ENCODE measurements at regions not wholly inside any gene's neighbourhood (a gene's known extent, or its start where the extent isn't known, plus 50 kb on each side); places are given as distances from the start of the nearest gene placed in this dataset.

- no peaks in the 10 kb centered on the region for H3K27me3 ChIP-seq (ENCODE audit: control insufficient read depth, insufficient read depth, low read length)
- no peak for DNase-seq
- H3K4me3 ChIP-seq (ENCODE audit: insufficient read depth, low read depth, low read length): no peak overlapping the region
- no peaks in the 10 kb centered on the region for H3K36me3 ChIP-seq (replicated peaks; ENCODE audit: control insufficient read depth, insufficient read depth, low read length)
These were observed 61.6 kb downstream of the CCR1 start for GRCh38 chr3:46146548-46146947.

DNA sequence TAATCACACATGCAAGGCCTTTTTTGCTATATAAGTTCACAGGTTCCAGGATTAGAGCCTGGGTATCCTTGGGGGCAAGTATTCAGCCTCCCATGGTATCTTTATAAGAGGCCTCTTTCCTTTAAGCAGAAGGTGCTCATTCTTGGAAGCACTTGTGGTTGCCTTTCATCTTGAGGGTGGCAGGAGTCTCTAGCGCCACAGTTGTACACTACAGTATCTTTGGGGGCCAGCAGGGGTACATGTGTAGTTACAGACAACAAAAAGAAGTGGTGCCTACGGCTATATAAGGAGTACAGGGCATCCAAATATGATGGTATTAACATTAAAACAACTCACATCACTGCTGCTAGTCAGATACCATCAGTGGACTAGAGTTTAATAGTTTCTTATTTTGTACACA, 62.1 kb downstream of the CCR1 start:
- no peak for DNase-seq
- no peak overlapping the region for H3K4me3 ChIP-seq (ENCODE audit: insufficient read depth, low read depth, low read length)
- H3K27me3 ChIP-seq (ENCODE audit: control insufficient read depth, insufficient read depth, low read length): no peaks in the 10 kb centered on the region
- no peaks in the 10 kb centered on the region for H3K36me3 ChIP-seq (replicated peaks; ENCODE audit: control insufficient read depth, insufficient read depth, low read length)

- H3K27me3 ChIP-seq (ENCODE audit: control insufficient read depth, insufficient read depth, low read length): no peaks in the 10 kb centered on the region
- H3K4me3 ChIP-seq (ENCODE audit: insufficient read depth, low read depth, low read length): no peak overlapping the region
- no peaks in the 10 kb centered on the region for H3K36me3 ChIP-seq (replicated peaks; ENCODE audit: control insufficient read depth, insufficient read depth, low read length)
- DNase-seq: no peak
These were observed 63.0 kb downstream of the CCR1 start for GRCh38 chr3:46145147-46145546.

- no peak for DNase-seq
- H3K27me3 ChIP-seq (ENCODE audit: control insufficient read depth, insufficient read depth, low read length): no peaks in the 10 kb centered on the region
- H3K4me3 ChIP-seq (ENCODE audit: insufficient read depth, low read depth, low read length): no peak overlapping the region
- no peaks in the 10 kb centered on the region for H3K36me3 ChIP-seq (replicated peaks; ENCODE audit: control insufficient read depth, insufficient read depth, low read length)
These were observed 64.1 kb downstream of the CCR1 start for GRCh38 chr3:46143951-46144473.

DNA sequence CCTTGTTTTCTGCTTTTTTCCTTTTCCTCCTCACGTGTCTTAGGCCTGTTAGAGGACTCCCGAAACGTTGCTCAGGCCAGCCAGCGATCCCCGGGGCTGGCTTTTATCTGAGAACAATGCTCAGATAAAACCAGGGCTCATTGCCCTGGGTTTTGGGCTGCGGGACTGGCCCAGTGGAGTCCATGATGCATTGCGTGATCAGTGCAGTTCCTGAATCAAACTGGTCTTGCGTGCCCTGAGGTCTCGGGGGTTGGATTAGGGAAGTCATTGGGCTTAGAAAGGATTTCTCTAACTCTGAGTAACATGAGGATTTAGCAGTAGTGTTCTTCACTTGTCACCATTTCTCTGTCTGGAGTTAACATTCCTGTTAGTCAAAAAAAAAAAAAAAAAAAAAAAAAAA, 66.3 kb downstream of the CCR1 start:
- Histone ChIP-seq H3K4me3 (ENCODE audit: insufficient read depth, low read depth, low read length) (no peak overlapping the region), H3K27me3 (ENCODE audit: control insufficient read depth, insufficient read depth, low read length) (no peaks in the 10 kb centered on the region), H3K36me3 (replicated peaks; ENCODE audit: control insufficient read depth, insufficient read depth, low read length) (no peaks in the 10 kb centered on the region)
- DNase-seq: no peak

DNA sequence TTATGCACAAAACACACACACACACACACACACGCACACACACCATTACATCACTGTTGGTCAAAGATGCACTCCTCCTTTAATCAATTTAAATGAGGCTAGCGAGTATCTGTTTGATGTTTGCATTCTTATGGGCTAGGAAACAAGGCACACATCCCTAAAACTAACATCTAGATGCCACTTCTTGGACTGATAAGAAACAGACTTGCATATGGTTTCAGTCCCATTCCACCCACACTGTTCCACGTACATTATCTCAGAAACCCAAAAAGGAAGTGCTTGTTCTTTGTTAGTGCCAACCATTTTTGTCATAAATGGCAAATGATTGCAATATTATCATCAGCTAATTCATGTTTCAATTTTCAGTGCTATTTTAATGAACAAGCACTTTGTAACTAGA, 69.5 kb downstream of the CCR1 start:
- no peaks in the 10 kb centered on the region for H3K36me3 ChIP-seq (replicated peaks; ENCODE audit: control insufficient read depth, insufficient read depth, low read length)
- no peak for DNase-seq
- H3K27me3 ChIP-seq (ENCODE audit: control insufficient read depth, insufficient read depth, low read length): no peaks in the 10 kb centered on the region
- H3K4me3 ChIP-seq (ENCODE audit: insufficient read depth, low read depth, low read length): no peak overlapping the region

GRCh38 chr3:46135475-46135874, 72.6 kb downstream of the CCR1 start:
- Histone ChIP-seq H3K36me3 (replicated peaks; ENCODE audit: control insufficient read depth, insufficient read depth, low read length) (no peaks in the 10 kb centered on the region), H3K27me3 (ENCODE audit: control insufficient read depth, insufficient read depth, low read length) (no peaks in the 10 kb centered on the region), H3K4me3 (ENCODE audit: insufficient read depth, low read depth, low read length) (no peak overlapping the region)
- DNase-seq: no peak

GRCh38 chr3:46133285-46133684, 74.8 kb downstream of the CCR1 start:
- no peak for DNase-seq
- Histone ChIP-seq H3K4me3 (ENCODE audit: insufficient read depth, low read depth, low read length) (no peak overlapping the region), H3K36me3 (replicated peaks; ENCODE audit: control insufficient read depth, insufficient read depth, low read length) (no peaks in the 10 kb centered on the region), H3K27me3 (ENCODE audit: control insufficient read depth, insufficient read depth, low read length) (no peaks in the 10 kb centered on the region)

GRCh38 chr3:46132565-46132964, 75.5 kb downstream of the CCR1 start:
- Histone ChIP-seq H3K36me3 (replicated peaks; ENCODE audit: control insufficient read depth, insufficient read depth, low read length) (no peaks in the 10 kb centered on the region), H3K4me3 (ENCODE audit: insufficient read depth, low read depth, low read length) (no peak overlapping the region), H3K27me3 (ENCODE audit: control insufficient read depth, insufficient read depth, low read length) (no peaks in the 10 kb centered on the region)
- no peak for DNase-seq

- no peaks in the 10 kb centered on the region for H3K27me3 ChIP-seq (ENCODE audit: control insufficient read depth, insufficient read depth, low read length)
- no peaks in the 10 kb centered on the region for H3K36me3 ChIP-seq (replicated peaks; ENCODE audit: control insufficient read depth, insufficient read depth, low read length)
- no peak for DNase-seq
- H3K4me3 ChIP-seq (ENCODE audit: insufficient read depth, low read depth, low read length): no peak overlapping the region
These were observed 76.1 kb downstream of the CCR1 start for GRCh38 chr3:46131884-46132450.

GRCh38 chr3:46130631-46131310, 77.3 kb downstream of the CCR1 start:
- no peak overlapping the region for H3K4me3 ChIP-seq (ENCODE audit: insufficient read depth, low read depth, low read length)
- no peak for DNase-seq
- H3K36me3 ChIP-seq (replicated peaks; ENCODE audit: control insufficient read depth, insufficient read depth, low read length): no peaks in the 10 kb centered on the region
- H3K27me3 ChIP-seq (ENCODE audit: control insufficient read depth, insufficient read depth, low read length): no peaks in the 10 kb centered on the region

DNA sequence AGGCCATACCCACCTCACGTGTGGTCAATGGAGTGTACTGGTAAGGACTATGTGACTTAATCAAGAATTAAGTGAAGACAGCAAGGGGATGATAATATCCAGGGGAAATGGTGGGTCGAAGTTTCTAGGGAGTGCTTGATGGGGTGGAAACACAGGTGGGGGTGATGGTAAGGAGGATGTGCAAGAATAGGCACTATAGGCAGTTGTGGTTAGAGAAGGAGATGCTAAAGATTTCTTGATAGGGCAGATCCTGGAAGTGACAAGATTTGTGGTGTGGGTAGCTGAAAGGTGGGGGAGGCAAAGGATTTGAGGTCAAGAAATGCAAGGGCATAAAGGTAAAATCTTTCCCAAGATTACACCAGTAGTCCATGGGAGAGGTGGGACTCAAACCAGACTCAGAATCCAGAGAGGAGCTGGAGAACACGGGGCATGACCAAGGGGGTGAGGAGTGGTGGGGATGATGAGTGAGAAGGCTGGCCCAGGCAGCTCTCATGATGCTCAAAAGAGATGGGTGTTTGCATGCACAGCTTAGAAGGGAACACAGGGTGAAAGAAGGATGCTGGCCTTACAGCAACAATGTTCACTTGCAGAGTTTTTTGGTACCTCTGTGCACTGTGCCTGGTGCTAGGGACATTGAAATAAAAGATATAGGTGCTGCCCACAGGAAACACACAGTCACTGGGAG, 78.4 kb downstream of the CCR1 start:
- H3K4me3 ChIP-seq (ENCODE audit: insufficient read depth, low read depth, low read length): no peak overlapping the region
- DNase-seq: no peak
- no peaks in the 10 kb centered on the region for H3K36me3 ChIP-seq (replicated peaks; ENCODE audit: control insufficient read depth, insufficient read depth, low read length)
- H3K27me3 ChIP-seq (ENCODE audit: control insufficient read depth, insufficient read depth, low read length): no peaks in the 10 kb centered on the region

GRCh38 chr3:46127503-46127902, 80.6 kb downstream of the CCR1 start:
- no peaks in the 10 kb centered on the region for H3K36me3 ChIP-seq (replicated peaks; ENCODE audit: control insufficient read depth, insufficient read depth, low read length)
- no peak overlapping the region for H3K4me3 ChIP-seq (ENCODE audit: insufficient read depth, low read depth, low read length)
- no peaks in the 10 kb centered on the region for H3K27me3 ChIP-seq (ENCODE audit: control insufficient read depth, insufficient read depth, low read length)
- no peak for DNase-seq

DNA sequence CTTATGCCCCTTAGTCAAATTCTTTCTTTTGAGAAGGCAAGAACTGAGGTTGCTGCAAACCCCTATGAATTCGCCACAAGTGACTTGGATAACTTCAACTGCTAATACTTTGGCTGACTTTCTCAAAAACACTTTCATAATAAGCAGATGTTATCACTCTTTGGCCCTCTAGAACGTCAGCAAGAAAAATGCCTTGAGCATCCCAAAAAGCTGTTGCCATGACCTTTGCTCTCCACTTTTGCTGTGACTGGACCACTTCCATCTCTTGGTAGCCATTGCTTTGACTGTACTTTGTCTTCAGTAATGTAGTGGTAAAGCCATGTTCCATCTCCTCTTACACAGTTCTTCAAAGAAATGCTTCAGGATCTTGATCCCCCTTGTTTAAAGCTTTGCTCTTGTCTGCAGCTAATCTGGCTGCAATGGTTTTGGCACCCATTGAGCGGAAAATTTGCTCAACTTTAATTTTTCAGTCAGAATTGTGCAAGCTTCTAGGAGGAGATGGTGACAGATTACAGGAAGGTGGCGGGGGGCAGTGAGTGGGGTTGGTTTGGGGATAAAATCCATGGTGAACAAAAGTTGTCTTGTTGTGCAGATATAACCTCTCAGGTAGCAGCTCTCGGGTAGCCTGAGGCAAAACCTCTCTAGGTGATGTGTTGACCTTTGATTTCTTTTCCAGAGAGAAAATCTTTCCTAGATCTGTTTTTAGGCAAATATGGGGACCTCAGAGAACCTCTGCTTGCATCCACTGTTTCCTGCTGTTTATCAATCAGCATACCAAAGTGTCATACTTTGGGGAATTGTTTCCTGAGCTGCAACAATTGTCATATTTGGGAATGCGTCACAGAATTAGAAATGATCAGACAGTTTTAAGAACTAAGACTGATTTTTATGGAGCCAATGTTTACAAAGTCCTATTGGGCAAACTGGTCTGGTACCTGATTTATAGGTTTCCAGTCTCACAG, 83.6 kb downstream of the CCR1 start:
- Histone ChIP-seq H3K27me3 (ENCODE audit: control insufficient read depth, insufficient read depth, low read length) (no peaks in the 10 kb centered on the region), H3K36me3 (replicated peaks; ENCODE audit: control insufficient read depth, insufficient read depth, low read length) (no peaks in the 10 kb centered on the region), H3K4me3 (ENCODE audit: insufficient read depth, low read depth, low read length) (no peak overlapping the region)
- DNase-seq: no peak

Data from H7 (cell line).